ENCODE measurements at regions not wholly inside any gene's neighbourhood (a gene's known extent, or its start where the extent isn't known, plus 50 kb on each side); places are given as distances from the start of the nearest gene placed in this dataset.

- H3K27me3 ChIP-seq (ENCODE audit: control insufficient read depth, insufficient read depth, low read length), result no peaks in the 10 kb centered on the region
- TF ChIP-seq CTCF (IDR thresholded peaks at IDR 0.05), result no peak
Measured at GRCh38 chr16:74053826-74054225, 242.8 kb upstream of the PSMD7 start.

GRCh38 chr16:74053312-74053711 lies 243.3 kb upstream of the PSMD7 start:
- Histone ChIP-seq H3K27me3 (ENCODE audit: control insufficient read depth, insufficient read depth, low read length) (no peaks in the 10 kb centered on the region), H3K9me3 (ENCODE audit: control insufficient read depth, low read length) (no peaks in the 10 kb centered on the region), H2AFZ (no peak overlapping the region), H3K27ac (no peak overlapping the region), H3K9ac (no peak overlapping the region), H3K36me3 (ENCODE audit: control insufficient read depth, insufficient read depth, low read length) (no peaks in the 10 kb centered on the region), H3K4me1 (no peaks in the 10 kb centered on the region), H3K79me2 (no peaks in the 10 kb centered on the region), H3K4me3 (ENCODE audit: low read depth, low read length) (no peak overlapping the region), H3K4me2 (ENCODE audit: low read length) (no peak overlapping the region)
- no peak for TF ChIP-seq CTCF (IDR thresholded peaks at IDR 0.05)

More at GRCh38 chr16:74053826-74054225, 242.8 kb upstream of the PSMD7 start:
- H2AFZ ChIP-seq, result no peak overlapping the region
- H3K9ac ChIP-seq, result no peak overlapping the region
- no peaks in the 10 kb centered on the region for H3K4me1 ChIP-seq
- no peak overlapping the region for H3K4me2 ChIP-seq (ENCODE audit: low read length)
- H3K9me3 ChIP-seq (ENCODE audit: control insufficient read depth, low read length), result no peaks in the 10 kb centered on the region
- H3K36me3 ChIP-seq (ENCODE audit: control insufficient read depth, insufficient read depth, low read length), result no peaks in the 10 kb centered on the region
- no peak overlapping the region for H3K4me3 ChIP-seq (ENCODE audit: low read depth, low read length)
- no peaks in the 10 kb centered on the region for H3K79me2 ChIP-seq
- H3K27ac ChIP-seq, result no peak overlapping the region

DNA sequence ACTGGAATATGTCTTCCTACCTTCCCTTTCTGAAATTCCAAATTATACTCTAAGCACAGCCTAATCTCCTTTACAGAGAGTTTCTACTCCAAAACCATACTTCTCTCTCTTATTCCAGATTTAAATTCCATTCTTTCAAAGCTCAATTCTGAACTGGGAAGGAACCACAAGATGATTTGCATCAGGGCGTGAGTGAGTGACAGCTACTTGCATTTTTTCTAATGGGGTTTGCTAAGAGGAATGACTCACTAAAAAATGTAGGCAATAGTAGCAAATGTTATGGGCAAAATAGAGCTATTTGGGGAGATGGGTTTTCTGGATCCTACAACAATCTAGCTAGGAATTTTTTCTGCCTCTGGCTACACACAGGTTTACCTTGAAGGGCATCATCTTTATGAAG lies 244.6 kb upstream of the PSMD7 start:
- H3K4me2 ChIP-seq (ENCODE audit: low read length), result no peak overlapping the region
- H3K9me3 ChIP-seq (ENCODE audit: control insufficient read depth, low read length), result no peaks in the 10 kb centered on the region
- TF ChIP-seq CTCF (IDR thresholded peaks at IDR 0.05), result no peak
- H3K27ac ChIP-seq, result no peak overlapping the region
- no peak overlapping the region for H2AFZ ChIP-seq
- no peaks in the 10 kb centered on the region for H3K36me3 ChIP-seq (ENCODE audit: control insufficient read depth, insufficient read depth, low read length)
- H3K27me3 ChIP-seq (ENCODE audit: control insufficient read depth, insufficient read depth, low read length), result no peaks in the 10 kb centered on the region
- H3K79me2 ChIP-seq, result no peaks in the 10 kb centered on the region
- no peak overlapping the region for H3K4me3 ChIP-seq (ENCODE audit: low read depth, low read length)
- no peak overlapping the region for H3K9ac ChIP-seq
- H3K4me1 ChIP-seq, result no peaks in the 10 kb centered on the region

- H3K9me3 ChIP-seq (ENCODE audit: control insufficient read depth, low read length), result no peaks in the 10 kb centered on the region
- no peak overlapping the region for H3K9ac ChIP-seq
- no peak for TF ChIP-seq CTCF (IDR thresholded peaks at IDR 0.05)
- no peak overlapping the region for H3K4me3 ChIP-seq (ENCODE audit: low read depth, low read length)
- no peak overlapping the region for H3K27ac ChIP-seq
- no peaks in the 10 kb centered on the region for H3K27me3 ChIP-seq (ENCODE audit: control insufficient read depth, insufficient read depth, low read length)
- H3K79me2 ChIP-seq, result no peaks in the 10 kb centered on the region
- H3K4me1 ChIP-seq, result no peaks in the 10 kb centered on the region
- no peak overlapping the region for H3K4me2 ChIP-seq (ENCODE audit: low read length)
- no peaks in the 10 kb centered on the region for H3K36me3 ChIP-seq (ENCODE audit: control insufficient read depth, insufficient read depth, low read length)
- H2AFZ ChIP-seq, result no peak overlapping the region
Measured at GRCh38 chr16:74049027-74049426, 247.6 kb upstream of the PSMD7 start.

DNA sequence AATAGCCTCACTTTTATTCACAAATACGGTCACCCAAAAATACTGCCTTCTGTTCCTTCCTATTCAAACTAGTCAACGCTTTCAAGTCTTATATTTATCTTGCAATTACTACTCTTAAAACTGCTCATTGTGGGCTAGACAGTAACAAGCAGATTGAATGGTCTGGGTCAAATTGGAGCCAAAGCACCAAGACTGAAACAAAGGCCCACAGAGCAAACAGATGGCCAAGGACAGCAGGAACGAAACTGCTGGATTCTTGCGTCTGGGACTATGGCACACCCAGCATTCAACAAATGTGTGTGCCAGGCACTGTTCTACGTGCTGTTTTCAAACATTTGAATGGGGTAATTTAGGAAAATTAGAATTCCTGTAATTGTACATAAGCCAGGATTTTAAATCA lies 250.1 kb upstream of the PSMD7 start:
- Histone ChIP-seq H3K27me3 (ENCODE audit: control insufficient read depth, insufficient read depth, low read length) (no peaks in the 10 kb centered on the region), H3K9ac (no peak overlapping the region), H3K36me3 (ENCODE audit: control insufficient read depth, insufficient read depth, low read length) (no peaks in the 10 kb centered on the region), H3K27ac (no peak overlapping the region), H3K79me2 (no peaks in the 10 kb centered on the region), H3K4me2 (ENCODE audit: low read length) (no peak overlapping the region), H3K4me3 (ENCODE audit: low read depth, low read length) (no peak overlapping the region), H3K9me3 (ENCODE audit: control insufficient read depth, low read length) (no peaks in the 10 kb centered on the region), H2AFZ (no peak overlapping the region), H3K4me1 (no peaks in the 10 kb centered on the region)
- no peak for TF ChIP-seq CTCF (IDR thresholded peaks at IDR 0.05)
